ENCODE measurements at regions not wholly inside any gene's neighbourhood (a gene's known extent, or its start where the extent isn't known, plus 50 kb on each side); places are given as distances from the start of the nearest gene placed in this dataset.
"Not testable (repeated sequence)": the region's sequence is repeated elsewhere in the genome, so short reads cannot be mapped to it uniquely, and the experiment has no call there.

DNA sequence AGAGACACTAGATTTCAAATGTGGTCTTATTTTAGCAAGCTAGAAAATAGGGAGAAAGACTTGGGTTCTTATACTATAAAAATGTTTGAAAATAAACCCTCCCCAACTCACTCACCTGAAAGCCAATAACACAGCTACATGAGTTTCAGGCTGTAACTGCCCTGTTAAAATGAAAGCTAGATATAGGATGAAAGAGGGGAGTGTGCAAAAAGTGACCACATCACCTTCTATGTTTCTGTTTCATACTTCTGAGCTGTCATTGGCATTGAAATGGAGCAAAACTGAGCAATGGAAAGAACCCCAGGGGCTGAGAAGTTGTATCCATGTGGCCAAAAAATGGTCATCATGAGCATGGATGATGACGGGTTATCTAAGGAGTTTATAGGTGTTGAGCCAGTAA lies 148.1 kb upstream of the TENT5A start:
- no peak for DNase-seq

DNA sequence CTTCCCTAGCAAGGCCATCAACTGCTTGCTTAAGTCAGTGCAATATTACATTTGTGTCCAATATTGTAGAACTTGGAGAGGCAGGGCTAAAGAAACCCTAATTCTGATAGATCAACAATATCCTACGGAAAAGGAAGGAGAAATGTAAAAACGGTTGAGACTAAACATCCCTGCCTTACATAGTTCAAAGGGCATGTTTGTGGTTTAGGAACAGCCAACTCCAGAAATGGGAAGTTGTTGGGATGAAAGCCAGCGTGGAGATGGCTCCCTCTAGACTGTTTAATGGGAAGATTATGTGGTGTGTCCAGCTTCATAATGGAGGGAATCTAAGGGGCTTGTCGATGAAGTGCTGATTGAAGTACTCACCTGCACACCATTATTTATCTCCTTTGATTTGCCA lies 145.3 kb upstream of the TENT5A start:
- DNase-seq, result no peak

DNA sequence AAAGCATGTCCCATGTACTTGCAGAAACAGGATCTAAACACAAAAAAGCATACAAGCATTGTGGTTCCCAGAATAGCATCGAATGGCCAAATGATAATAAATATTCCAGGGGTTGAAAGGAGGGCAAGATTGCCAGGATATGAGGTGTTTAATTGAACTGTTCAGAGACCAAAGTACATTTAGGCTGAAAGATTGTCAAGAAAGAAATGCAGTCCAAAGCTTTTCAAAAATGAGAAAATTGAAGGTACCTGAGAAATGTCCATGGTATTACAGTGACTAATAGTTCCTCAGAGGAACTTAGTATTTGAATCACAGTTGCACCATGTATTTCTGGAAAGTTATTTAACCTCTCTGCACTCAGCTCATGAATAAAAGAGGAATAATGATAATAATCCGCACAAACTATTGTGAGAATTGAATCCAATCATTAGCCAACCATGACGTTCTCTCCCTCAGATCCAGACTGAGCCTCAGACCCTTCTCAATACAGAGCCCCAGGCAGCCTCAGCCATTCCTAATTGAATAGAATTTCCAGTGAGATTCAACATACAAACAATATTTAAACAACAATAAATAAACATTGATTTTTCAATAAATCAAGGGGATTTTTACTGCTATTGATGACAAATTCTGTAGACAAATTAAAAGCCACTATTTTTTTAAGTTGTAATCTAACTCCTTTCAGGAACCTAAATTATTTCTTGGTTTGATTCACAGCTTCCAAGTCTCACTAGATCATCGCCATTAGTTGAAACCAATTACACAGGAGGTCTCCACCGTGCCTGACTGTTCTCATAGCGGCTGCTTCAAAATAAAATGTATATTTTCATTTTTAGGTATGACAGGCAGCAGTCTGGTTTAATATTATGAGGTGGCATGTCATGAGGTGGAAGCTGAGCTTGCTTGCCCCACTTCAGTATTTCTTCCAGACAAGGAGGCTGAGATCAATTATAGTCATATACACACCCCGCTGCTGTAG lies 144.3 kb upstream of the TENT5A start:
- DNase-seq, result no peak

DNA sequence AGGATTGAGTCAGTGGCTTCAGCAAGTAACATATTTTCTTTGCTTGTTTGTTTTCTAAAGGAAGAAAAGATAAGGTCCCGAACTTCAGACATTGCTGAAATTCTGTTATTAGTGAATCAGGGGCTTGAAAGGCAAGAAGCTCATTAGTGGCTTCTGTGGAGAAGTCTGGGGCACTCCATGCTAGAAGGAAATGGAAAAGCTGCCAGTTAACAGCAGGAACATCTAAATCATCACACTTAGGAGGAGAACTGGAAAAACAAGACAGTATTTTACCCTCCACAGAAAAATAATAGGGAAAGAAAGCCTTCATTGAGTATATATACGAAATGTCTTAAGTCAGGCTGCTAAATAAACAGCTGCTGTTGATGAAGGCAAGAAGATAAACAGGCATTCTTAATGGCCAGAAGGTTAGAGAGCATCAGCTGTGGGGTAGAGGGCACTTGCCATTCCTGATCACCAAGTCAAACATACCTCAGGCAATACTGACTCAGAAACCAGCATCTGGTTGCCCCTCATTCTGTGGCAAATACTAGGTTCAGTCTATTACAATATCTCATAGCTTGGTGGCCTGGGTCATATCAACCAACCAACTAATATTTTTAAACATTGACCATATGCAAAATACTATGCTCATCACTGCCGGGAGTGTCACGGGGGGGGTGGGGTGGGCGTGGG lies 143.2 kb upstream of the TENT5A start:
- no peak for DNase-seq

DNA sequence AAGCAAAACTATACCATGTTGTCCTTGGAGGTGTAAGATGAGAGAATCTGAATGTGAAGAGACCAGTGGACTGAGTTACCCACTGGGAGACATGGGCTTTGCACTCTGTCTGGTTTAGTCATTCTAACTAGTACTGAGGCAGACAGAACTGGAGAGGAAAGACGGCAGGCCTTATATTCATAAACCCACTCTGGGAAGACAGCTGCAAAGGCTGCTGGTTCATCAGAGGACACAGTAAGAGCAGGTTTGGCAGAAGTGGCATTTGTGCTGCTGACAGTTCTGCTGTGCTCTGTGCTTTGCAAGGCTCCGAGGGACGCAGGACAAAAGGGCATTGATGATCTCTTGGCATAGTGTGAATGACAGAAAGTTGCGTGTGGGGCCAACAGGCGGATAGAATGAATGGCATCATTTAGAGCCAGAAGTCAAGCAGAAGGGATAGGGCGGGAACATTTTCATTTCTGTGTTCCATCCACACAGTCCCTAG lies 142.3 kb upstream of the TENT5A start:
- DNase-seq, result no peak

DNA sequence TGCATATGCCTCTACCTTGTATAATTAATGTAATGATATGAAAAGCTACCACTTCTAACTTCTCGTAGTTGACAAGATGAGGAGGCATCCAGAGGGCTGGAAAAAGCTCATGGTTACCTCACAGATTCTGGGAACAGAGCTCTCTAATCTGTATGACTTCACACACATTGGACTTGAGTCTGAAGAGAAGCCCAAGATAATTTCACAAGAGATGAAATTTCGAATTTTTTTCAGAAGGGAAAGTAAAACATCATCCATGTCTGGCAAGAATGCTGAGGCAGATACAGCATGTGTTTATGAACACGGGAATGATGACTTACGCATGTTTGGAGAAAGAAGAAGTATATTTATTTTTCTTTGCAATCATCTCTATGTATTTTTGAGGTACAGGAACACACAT lies 141.8 kb upstream of the TENT5A start:
- no peak for DNase-seq

DNA sequence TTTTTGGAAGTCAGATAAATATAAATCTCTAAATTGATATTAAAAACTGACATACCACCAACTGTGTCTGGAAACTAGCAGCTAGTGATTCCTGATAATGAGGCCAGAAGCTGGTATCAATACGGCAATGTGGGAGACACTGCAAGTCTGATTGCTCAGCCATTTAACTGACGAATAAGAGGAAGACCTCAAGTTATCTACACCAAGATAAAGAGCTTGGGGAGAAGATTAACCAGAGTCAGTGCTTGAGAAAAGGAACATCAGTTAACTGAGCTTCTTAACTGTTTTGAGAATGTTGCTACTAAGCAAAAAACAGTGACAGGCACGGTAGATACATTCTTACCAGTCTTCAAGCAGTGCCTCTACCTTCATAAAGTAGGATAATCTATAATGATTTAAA lies 140.4 kb upstream of the TENT5A start:
- no peak for DNase-seq

DNA sequence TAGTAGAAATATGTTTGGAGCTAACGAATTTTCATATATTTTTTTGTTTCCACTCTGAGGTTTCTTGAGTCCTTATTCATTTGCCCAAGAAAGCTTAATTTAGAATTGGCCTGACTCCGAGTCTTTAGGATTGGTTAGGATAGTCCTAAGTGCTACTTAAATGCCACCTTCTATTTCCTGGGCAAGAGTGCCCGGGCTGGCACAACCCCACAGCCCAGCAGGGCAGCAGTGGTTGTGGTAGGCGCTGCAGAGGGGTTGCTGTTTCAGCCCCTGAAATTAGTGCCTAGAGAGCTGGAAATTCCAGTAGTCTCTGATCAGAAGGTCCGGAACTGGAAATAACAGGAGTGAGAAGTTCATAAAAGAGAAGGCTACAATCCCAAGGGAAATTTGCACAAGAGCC lies 139.4 kb upstream of the TENT5A start:
- DNase-seq, result no peak

DNA sequence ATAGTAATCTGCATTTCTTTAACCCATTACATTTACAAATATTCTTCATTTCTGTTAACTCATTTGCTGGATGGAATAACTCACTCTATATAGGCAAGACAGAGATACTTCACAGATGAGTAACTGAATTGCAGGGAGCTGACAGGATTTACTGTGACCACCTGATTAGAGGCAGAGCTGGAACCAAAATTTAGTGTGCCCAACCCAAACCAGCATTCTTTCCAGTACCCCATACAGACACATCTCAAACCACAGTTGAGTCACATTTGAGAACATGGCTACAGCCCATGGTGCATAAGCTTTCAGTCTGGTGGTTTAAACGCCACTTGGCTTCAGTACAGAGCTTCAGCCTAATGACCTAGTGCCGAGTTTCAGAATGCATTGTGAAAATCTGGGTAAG lies 138.4 kb upstream of the TENT5A start:
- no peak for DNase-seq

DNA sequence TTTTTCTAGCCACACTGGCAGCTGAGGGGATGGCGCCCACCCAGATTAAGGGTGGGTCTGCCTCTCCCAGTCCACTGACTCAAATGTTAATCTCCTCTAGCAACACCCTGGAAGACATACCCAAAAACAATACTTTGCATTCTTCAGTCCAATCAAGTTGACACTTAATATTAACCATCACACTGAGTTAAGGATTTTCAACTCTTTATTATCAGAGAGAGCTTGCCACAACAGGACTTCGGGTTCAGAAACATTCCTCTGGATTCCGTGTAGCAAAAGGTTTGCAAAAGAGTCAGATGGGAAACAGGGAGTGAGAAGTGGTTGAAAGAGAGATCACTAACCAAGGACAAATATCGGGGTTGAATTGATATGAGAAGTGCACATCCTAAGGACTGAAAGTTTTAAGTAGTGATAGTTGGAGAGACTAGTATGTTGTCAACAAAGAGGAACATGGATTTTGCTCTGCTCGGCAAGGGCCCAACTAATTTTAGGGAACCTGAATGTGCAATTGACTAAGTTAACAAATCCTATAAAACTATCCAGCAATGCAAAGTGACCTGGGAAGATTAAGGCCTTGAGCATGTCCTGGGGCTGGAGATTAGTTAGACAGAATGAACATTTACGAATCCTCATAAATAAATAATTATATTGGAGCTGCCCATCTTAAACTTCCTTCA lies 137.0 kb upstream of the TENT5A start:
- no peak for DNase-seq

DNA sequence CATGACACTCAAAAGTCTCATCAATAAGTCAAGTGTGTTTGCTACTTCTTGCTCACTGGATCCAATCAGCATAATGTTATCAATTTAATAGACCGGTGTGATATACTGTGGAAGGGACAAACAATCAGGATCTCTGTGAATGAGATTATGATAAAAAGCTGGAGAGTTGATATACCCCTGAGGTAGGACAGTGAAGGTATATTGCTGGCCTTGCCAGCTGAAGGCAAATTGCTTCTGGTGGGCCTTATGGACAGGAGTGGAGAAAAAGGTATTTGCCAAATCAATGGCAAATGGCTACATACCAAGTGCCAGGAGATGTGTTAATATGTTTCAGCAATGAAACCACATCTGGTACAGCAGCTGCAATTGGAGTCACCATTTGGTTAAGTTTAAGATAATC lies 134.4 kb upstream of the TENT5A start:
- not testable (repeated sequence) for DNase-seq

DNA sequence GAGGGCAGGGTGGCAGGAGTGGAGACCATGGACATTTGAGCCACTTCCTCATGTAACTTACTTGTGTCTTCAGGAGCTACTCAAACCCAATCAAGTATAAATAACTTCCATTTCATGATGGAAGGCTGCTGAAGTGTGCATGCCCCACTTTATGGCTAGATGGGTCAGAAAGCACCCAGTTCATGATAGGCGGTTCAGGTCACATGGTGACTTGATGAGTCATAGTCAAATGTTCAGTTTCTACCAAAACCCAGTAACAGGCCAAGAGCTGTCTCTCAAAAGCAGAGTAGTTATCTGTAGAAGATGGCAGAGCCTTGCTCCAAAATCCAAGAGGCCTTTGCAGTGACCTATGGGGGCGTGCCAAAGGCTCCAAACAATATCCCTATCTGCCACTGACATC lies 133.7 kb upstream of the TENT5A start:
- DNase-seq, result no peak

DNA sequence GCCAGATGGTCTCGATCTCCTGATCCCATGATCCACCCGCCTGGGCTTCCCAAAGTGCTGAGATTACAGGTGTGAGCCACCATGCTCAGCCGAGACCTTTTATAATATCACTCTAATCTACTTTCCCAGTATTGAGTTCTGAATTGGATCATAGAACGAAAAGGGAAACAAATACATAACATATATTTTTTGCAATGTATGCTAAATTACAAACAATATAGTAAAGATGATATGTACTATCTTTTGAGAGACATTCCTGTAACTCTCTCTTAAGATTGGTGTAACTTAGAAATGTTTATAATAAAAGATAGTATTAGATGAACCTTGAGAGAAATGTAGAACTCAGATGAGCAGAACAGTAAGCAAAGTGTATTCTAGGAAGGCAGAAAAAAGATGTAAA lies 129.2 kb upstream of the TENT5A start:
- DNase-seq, result no peak

DNA sequence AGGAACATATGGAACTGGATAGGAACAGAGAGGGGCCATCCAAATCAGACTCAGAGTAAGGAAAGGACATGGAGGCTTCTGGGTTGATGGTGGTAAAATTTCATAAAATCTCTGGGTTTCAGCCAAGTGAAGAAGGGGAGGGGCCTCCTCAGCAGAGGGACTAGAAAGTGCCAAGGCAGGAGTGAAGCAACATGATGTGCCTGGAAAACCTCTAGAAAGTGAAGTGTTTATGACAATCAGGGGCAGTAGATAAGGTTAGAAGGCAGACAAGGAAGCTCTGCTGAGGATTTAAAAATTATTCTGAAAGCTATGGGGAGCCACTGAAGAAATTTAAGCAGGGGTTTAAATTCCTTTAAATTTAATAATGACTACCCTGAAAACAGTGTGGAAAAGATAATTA lies 126.0 kb upstream of the TENT5A start:
- DNase-seq, result no peak

DNA sequence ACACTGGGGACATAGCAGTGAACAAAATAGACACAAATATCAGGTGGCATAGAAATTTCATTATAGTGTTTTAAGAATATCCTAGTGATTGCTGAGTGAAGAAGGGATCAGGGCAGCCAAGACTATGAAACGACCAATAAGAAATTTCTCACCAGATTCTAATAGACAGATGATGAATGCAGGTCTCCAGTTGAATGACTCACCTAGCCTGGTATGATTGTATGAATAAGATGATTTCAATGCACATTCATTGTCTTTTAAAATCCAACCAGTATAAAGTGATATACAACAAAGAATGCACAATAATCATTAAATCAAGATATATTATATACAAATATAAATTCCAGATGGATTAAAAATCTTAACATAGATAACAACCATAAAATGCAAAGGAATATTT lies 124.5 kb upstream of the TENT5A start:
- DNase-seq, result no peak

DNA sequence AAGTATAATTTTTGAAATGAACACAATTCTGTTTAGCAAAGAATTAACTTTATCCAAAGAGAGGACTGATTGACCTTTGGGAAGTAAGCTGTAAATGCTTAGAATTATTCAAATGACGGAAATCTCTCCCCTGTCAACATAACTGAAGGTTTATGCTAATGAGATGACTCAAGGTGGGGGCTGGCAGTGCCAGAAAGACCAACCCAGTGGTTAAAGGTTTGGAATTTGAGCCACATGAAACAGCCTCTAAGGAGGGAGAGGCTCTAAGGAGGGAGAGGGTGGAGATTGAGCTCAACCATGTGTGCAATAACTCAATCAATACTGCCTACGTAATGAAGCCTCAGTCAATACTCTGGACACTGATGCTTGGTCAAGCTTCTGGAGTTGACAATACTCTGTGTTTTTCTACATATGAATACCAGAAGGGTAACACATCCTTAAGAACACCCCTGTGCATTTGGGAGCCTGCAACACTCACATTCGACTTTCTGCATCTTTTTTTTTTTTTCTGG lies 123.4 kb upstream of the TENT5A start:
- no peak for DNase-seq

DNA sequence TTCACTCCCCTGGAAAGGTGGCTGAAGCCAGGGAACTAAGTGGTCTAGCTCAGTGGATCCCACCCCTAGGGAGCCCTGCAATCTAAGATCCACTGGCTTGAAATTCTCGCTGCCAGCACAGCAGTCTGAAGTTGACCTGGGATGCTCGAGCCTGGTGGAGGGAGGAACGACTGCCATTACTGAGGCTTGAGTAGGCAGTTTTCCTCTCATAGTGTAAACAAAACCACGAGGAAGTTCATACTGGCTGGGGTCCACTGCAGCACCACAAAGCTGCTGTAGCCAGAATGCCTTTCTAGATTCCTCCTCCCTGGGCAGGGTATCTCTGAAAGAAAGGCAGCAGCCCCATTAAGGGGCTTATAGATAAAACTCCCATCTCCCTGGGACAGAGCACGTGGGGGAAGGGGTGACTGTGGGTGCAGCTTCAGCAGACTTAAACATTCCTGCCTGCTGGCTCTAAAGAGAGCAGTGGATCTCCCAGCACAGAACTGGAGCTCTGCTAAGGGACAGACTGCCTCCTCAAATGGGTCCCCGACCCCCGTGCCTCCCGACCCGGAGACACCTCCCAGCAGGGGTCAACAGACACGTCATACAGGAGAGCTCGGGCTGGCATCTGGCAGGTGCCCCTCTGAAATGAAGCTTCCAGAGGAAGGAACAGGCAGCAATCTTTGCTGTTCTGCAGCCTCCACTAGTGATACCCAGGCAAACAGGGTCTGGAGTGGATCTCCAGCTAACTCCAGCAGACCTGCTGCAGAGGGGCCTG lies 117.4 kb upstream of the TENT5A start:
- not testable (repeated sequence) for DNase-seq

DNA sequence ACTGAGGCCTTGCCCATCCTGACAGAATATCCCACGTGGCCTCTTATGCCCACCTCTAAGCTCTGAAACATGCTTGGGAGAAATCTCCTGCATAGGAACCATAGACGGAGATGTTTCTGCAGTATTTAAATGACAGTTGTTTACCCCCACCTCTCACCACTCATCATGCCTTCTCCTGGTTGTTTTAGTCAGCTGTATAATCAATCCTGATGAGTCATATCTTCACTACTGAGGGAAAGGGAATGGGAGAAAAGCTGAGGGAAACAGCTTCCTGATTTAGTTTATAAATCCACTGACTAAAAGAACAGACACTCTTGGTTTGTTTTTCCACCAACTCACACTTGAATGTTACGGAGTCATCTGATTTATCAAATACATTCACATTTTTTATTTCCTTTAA lies 113.2 kb upstream of the TENT5A start:
- no peak for DNase-seq

DNA sequence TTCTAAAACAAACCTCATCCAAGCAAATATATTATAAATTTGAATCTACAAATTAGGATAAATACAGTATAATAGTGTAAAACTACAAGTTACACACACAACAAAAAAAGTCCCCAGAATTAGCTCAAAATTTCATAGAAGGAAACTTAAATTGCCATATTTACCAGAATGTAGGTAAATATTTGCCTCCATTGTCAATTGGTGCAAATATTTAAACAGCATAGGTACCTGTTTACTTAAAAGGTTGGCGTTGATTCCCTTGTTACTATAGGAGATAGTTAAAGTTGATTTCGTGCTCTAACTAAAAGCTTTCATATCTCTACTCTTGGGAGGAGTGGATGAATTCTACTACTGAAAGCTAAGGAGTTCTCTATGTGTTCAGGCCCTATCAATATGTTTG lies 111.6 kb upstream of the TENT5A start:
- no peak for DNase-seq

DNA sequence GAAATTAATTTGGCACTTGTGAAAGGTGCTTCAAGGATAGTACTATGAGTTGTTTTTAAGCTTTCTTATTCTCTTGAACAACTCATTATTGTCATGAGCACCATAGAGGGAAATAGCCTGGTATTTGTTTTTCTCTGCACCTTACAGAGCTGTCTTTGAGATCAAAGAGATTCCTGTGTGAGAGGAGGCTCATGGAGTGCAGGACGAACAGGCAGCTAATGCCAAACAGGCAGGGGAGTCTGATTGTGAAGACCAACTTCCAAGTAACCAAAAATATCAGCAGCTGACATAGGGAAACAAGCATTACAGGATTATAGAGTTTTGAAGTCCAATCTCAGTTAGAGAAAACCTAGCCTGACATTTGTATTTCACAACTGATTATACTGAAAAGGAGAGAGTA lies 110.6 kb upstream of the TENT5A start:
- DNase-seq, result no peak

DNA sequence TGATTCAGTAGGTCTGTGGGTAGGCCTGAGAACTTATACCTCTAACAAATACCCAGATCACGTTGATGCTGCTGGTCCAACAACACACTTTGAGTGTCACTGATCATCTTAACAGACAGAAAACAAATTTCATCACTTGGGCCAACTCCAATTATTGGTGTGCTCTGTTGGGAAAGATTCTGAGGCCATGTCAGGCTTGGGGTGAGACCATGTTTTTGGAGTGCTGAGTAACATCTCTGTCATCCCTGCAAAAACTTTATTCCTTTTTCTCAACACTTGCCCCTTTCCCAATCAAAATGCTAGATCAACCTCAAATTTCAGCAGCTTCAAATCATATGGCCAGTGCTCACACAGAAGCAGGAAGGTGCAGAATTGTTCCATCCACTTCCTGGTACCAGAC lies 108.8 kb upstream of the TENT5A start:
- DNase-seq, result no peak

DNA sequence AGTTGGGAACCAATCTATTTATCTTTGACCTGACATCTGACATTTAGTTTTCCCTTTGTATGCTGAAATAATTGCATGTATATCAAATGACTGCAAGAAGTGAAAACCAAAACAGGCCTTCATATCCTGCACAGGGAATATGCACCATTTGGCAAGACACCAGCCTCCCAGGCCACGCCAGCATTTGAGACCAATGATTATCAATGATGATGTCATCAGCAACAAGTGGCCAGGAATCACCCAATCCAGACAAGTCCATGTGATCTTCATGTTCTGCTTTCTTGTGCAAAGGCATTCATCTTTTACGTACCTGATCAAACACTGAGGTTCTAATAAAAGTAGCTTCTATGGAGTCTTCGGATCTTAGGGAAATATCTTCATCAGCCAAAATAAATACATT lies 107.4 kb upstream of the TENT5A start:
- no peak for DNase-seq

DNA sequence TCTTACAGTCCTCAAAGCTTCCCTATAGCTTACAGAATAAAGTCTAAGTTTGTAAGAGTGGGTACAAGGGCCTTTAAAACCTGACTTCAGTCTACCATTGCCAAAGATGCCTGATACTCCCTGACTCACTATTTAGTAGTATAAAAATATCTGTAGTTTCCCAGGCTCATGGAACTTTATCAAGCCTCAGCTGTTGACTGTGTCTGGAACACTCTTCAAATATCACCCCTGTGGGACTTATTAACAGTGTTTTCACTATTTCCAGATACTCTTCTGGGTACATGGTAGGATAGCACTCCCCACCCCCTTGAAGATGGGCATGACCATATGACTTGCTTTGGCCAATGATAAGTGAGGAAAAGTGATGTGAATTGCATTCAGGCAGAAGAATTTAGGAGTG lies 105.3 kb upstream of the TENT5A start:
- DNase-seq, result no peak

Data from activated T-cell treated with anti-CD3 and anti-CD28 coated beads, Interleukin-2, amount 50 U/mL, for 48 hours (primary cell).